K562 (cell line): ENCODE measurements at regions not wholly inside any gene's neighbourhood (a gene's known extent, or its start where the extent isn't known, plus 50 kb on each side); places are given as distances from the start of the nearest gene placed in this dataset.

ENCODE experiments used
- ATAC-seq: fragments of 200-7000 bp; cut with Tn5 transposase; 3 replicates; pipeline ENCODE4 v1.9.1; 2020; ENCODE audit warnings: moderate library complexity
- BruUV-seq: library from RNA; stranded (reverse); fragments of 400-500 nt; replicated peaks from 2 replicates; lab custom pipeline; 2021; lab: Mats Ljungman, UMichigan
- CTCF ChIA-PET: fragments of 300-600 bp; formaldehyde crosslinking; extraction: SDS; loops from one replicate; lab custom pipeline; 2021; ENCODE audit warnings: low intra/inter-chr PET ratio; lab: Yijun Ruan, JAX
- POLR2A ChIA-PET: fragments of 300-600, 350-650 bp; sonication (Branson Sonifier 250); formaldehyde crosslinking; extraction: SDS; loops from one replicate; lab custom pipeline; 2021; ENCODE audit warnings: antibody characterized with exemption, inconsistent platforms; lab: Yijun Ruan, JAX
- DNase-seq, 4 experiments: peaks; one replicate each; pipeline versions ENCODE4 v3.0.0 to v3.0.0-alpha.2; 2011 to 2018; ENCODE audit warnings: low spot score in 3 of 4, mixed read lengths in 3 of 4; ENCODE audit errors: extremely low read depth in 1 of 4
- FAIRE-seq: peaks from 2 replicates; lab custom pipeline; 2011; peaks lifted over from hg19 to GRCh38; lab: Jason Lieb, UNC
- H2AFZ ChIP-seq: 2 replicates; pipeline ENCODE4 v1.6.0; 2011; ENCODE audit warnings: low read depth, low read length, control low read depth, inconsistent platforms
- H3K27ac ChIP-seq: fragments of 200-600 bp; 3 replicates; pipeline ENCODE4 v1.8.0; 2011; ENCODE audit warnings: low read depth, mild to moderate bottlenecking, control low read depth, inconsistent platforms, low read length, moderate library complexity, mixed read lengths; ENCODE audit errors: extremely low read depth
- H3K27me3 ChIP-seq, 2 experiments: fragments of 300-600 bp in 1 of 2; 2 replicates in 1 of 2; 3 replicates in 1 of 2; pipeline versions ENCODE4 v1.6.0 to v1.8.0; 2011; ENCODE audit warnings: inconsistent platforms in 2 of 2, low read length in 2 of 2, mild to moderate bottlenecking in 1 of 2, mixed read lengths in 1 of 2, moderate library complexity in 1 of 2; ENCODE audit not compliant: control insufficient read depth in 2 of 2, insufficient read depth in 2 of 2
- H3K36me3 ChIP-seq: fragments of 300-600 bp; 3 replicates; pipeline ENCODE4 v1.8.0; 2011; ENCODE audit warnings: mild to moderate bottlenecking, low read length, inconsistent platforms; ENCODE audit not compliant: control insufficient read depth, insufficient read depth
- H3K4me1 ChIP-seq, 2 experiments: fragments of 200-600 bp in 1 of 2; replicated peaks in 1 of 2; 2 replicates in 1 of 2; 3 replicates in 1 of 2; pipeline versions ENCODE4 v1.5.1 to v1.8.0; 2011; ENCODE audit warnings: inconsistent platforms in 2 of 2, low read length in 2 of 2, mild to moderate bottlenecking in 1 of 2, mixed read lengths in 1 of 2, moderate library complexity in 1 of 2; ENCODE audit not compliant: control insufficient read depth in 2 of 2, insufficient read depth in 2 of 2
- H3K4me2 ChIP-seq: 2 replicates; pipeline ENCODE4 v1.6.1; 2011; ENCODE audit warnings: low read length, control low read depth, inconsistent platforms, mixed read lengths; ENCODE audit not compliant: insufficient read depth
- H3K4me3 ChIP-seq: fragments of 200-600 bp; sonication (generic), shearing (Covaris generic); 2 replicates; pipeline ENCODE4 v1.5.1; 2016; ENCODE audit warnings: control low read depth, inconsistent platforms
- H3K79me2 ChIP-seq: fragments of 200-600 bp; 3 replicates; pipeline ENCODE4 v1.8.0; 2011; ENCODE audit warnings: low read length, inconsistent platforms; ENCODE audit not compliant: control insufficient read depth, insufficient read depth
- H3K9ac ChIP-seq, 2 experiments: 2 replicates each; pipeline versions ENCODE4 v1.6.0 to v1.6.1; 2011; ENCODE audit warnings: low read depth in 2 of 2, low read length in 2 of 2, control low read depth in 1 of 2, inconsistent platforms in 1 of 2, mild to moderate bottlenecking in 1 of 2, mixed read lengths in 1 of 2; ENCODE audit not compliant: insufficient read depth in 1 of 2
- H3K9me1 ChIP-seq: one replicate; pipeline ENCODE4 v1.6.0; 2011; ENCODE audit warnings: inconsistent platforms, mild to moderate bottlenecking, low read length, moderate library complexity; ENCODE audit not compliant: control insufficient read depth, insufficient read depth
- H3K9me3 ChIP-seq: replicated peaks from 2 replicates; pipeline ENCODE4 v1.5.1; 2011; ENCODE audit warnings: low read depth, low read length, inconsistent platforms; ENCODE audit not compliant: control insufficient read depth, insufficient read depth
- H4K20me1 ChIP-seq: replicated peaks from 2 replicates; pipeline ENCODE4 v1.6.1; 2011; ENCODE audit warnings: low read length, inconsistent platforms, mixed read lengths; ENCODE audit not compliant: control insufficient read depth, insufficient read depth
- CBX3 ChIP-seq, 2 experiments: IDR thresholded peaks; 1 replicate in 1 of 2; 2 replicates in 1 of 2; pipeline ENCODE4 v1.6.1; 2012; ENCODE audit warnings: inconsistent platforms in 2 of 2, low read length in 2 of 2, borderline replicate concordance in 1 of 2, control low read depth in 1 of 2
- DACH1 ChIP-seq: fragments of 450-650 bp; IDR thresholded peaks from 2 replicates; pipeline ENCODE4 v1.6.1; 2018; ENCODE audit not compliant: partially characterized antibody
- ELF4 ChIP-seq: fragments of 450-650 bp; formaldehyde crosslinking; IDR thresholded peaks from 2 replicates; pipeline ENCODE4 v1.4.0; 2022; ENCODE audit warnings: missing genetic modification characterization
- FUS ChIP-seq: fragments of 200-400 bp; formaldehyde crosslinking; optimal IDR thresholded peaks from 2 replicates; pipeline ENCODE3; 2017; ENCODE audit warnings: low read depth, low read length
- JUN ChIP-seq, 2 experiments: sonication (generic) in 1 of 2; formaldehyde crosslinking in 1 of 2; IDR thresholded peaks; 2 replicates each; pipeline versions ENCODE4 v1.6.1 to v1.8.0; 2012 to 2022; ENCODE audit warnings: borderline replicate concordance in 2 of 2, mild to moderate bottlenecking in 2 of 2, improper control_type of control experiment in 1 of 2, low read depth in 1 of 2, low read length in 1 of 2, missing genetic modification reagents in 1 of 2
- MYNN ChIP-seq, 2 experiments: sonication (generic); formaldehyde crosslinking in 1 of 2; IDR thresholded peaks; 2 replicates each; pipeline versions ENCODE4 v1.5.0 to v1.6.1; 2016 to 2020; ENCODE audit warnings: antibody characterized with exemption in 1 of 2, missing genetic modification reagents in 1 of 2
- NCOA2 ChIP-seq, 2 experiments: fragments of 450-650 bp; IDR thresholded peaks; 2 replicates each; pipeline ENCODE4 v1.6.1; 2018; ENCODE audit warnings: mild to moderate bottlenecking in 2 of 2, moderate library complexity in 1 of 2; ENCODE audit not compliant: partially characterized antibody in 2 of 2
- SAP30 ChIP-seq: fragments of 200-600 bp; sonication (generic); IDR thresholded peaks from 2 replicates; pipeline ENCODE4 v1.6.1; 2012; ENCODE audit warnings: borderline replicate concordance, low read depth, mild to moderate bottlenecking, moderate library complexity, low read length, control low read depth, inconsistent platforms; ENCODE audit not compliant: insufficient read depth, poor library complexity, severe bottlenecking
- TFAM ChIP-seq: fragments of 250-450 bp; sonication (Bioruptor Pico); conservative IDR thresholded peaks from 2 replicates; pipeline ENCODE4 v1.5.0; 2021; ENCODE audit warnings: mild to moderate bottlenecking, moderate library complexity
- XRCC3 ChIP-seq: fragments of 450-650 bp; IDR thresholded peaks from 2 replicates; pipeline ENCODE4 v1.6.1; 2017; ENCODE audit warnings: mild to moderate bottlenecking, moderate library complexity
- WGBS: fragments of 100-300 bp; shearing (Covaris generic); methylation state at CpG from one replicate; pipeline ENCODE4 v1.1.6; 2016; ENCODE audit warnings: low coverage, mixed read lengths; ENCODE audit not compliant: insufficient coverage; ENCODE audit errors: missing lambda C conversion rate; 5-methylcytosine and 5-hydroxymethylcytosine counted together
- in situ Hi-C: fragments of 300-500 bp; cut with MboI; formaldehyde crosslinking; loops from 4 replicates; pipeline ENCODE4 v1.15.0; 2018; ENCODE audit warnings: inconsistent platforms, mixed read lengths
- intact Hi-C: fragments of 100-400 bp; cut with micrococcal nuclease; formaldehyde crosslinking; loops from 2 replicates; pipeline ENCODE4 v1.14.2; 2022
- TF ChIP-seq, protein P1 (sequence below): IDR thresholded peaks from 2 replicates; pipeline ENCODE4 v1.6.1; 2011; ENCODE audit warnings: borderline replicate concordance, low read depth, mild to moderate bottlenecking, moderate library complexity, low read length; ENCODE audit not compliant: insufficient read depth, poor library complexity, severe bottlenecking

DNA sequence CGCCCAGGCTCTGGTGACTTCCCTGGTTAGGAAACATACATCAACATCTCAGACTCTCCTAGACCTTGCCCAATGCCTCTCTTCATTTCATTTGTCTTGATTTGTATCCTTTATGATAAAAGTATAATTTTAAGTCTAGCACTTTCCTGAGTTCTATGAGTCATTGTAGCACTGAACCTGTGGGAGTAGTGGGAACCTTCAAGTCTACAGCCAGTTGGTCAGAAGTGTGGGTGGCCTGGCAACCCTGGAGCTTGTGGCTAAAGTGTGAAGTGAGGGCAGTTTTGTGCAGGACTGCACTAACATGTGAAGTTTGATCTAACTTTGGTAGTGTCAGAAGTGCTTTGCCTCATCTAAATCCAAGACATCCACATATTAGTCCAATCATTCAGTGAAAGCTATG, 259.3 kb upstream of the IGFBP7 start (continued):
- no peak for TF ChIP-seq DACH1
- no peak for TF ChIP-seq NCOA2 (IDR thresholded peaks at IDR 0.05; ENCODE audit: partially characterized antibody in 2 of 2)
- TF ChIP-seq CBX3 (IDR thresholded peaks at IDR 0.05; ENCODE audit: borderline replicate concordance in 1 of 2, low read length in 2 of 2) = no peak
- TF ChIP-seq FUS = no peak
- TF ChIP-seq JUN (IDR thresholded peaks at IDR 0.05; ENCODE audit: borderline replicate concordance, low read depth, low read length) = no peak
- no peak for TF ChIP-seq JUN (CRISPR knock-in tag; IDR thresholded peaks at IDR 0.05; ENCODE audit: borderline replicate concordance)
- TF ChIP-seq TFAM (CRISPR knock-in tag) = no peak
- TF ChIP-seq, protein P1, sequence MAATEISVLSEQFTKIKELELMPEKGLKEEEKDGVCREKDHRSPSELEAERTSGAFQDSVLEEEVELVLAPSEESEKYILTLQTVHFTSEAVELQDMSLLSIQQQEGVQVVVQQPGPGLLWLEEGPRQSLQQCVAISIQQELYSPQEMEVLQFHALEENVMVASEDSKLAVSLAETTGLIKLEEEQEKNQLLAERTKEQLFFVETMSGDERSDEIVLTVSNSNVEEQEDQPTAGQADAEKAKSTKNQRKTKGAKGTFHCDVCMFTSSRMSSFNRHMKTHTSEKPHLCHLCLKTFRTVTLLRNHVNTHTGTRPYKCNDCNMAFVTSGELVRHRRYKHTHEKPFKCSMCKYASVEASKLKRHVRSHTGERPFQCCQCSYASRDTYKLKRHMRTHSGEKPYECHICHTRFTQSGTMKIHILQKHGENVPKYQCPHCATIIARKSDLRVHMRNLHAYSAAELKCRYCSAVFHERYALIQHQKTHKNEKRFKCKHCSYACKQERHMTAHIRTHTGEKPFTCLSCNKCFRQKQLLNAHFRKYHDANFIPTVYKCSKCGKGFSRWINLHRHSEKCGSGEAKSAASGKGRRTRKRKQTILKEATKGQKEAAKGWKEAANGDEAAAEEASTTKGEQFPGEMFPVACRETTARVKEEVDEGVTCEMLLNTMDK = no peak
- TF ChIP-seq MYNN (IDR thresholded peaks at IDR 0.05) = no peak
- no peak for TF ChIP-seq MYNN (CRISPR knock-in tag; IDR thresholded peaks at IDR 0.05)
- no peak for TF ChIP-seq XRCC3

DNA sequence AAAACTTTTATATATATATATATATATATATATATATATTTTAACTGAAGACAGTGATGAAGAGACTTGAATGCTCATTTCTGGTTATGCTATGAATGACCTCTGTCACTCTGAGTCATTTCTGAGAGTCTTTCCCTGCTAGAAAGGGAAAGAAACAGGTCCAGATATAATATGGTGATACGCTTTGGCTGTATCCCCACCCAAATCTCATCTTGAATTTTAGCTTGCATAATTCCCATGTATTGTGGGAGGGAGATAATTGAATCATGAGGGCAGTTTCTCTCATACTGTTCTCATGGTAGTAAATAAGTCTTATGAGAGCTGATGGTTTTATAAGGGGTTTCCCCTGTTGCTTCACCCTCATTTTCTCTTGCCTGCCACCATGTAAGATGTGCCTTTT, 254.1 kb upstream of the IGFBP7 start:
- Histone ChIP-seq H3K9ac (no peak overlapping the region), H3K27me3 (no peaks in the 10 kb centered on the region), H3K9me1 (no peaks in the 10 kb centered on the region), H3K27ac (no peak overlapping the region), H3K4me2 (no peak overlapping the region), H3K79me2 (no peaks in the 10 kb centered on the region), H3K9me3 (no peaks in the 10 kb centered on the region), H2AFZ (no peak overlapping the region), H3K4me3 (no peak overlapping the region), H3K4me1 (no peaks in the 10 kb centered on the region), H4K20me1 (no peaks in the 10 kb centered on the region), H3K36me3 (no peaks in the 10 kb centered on the region)
- intact Hi-C loops (no loop called here), in situ Hi-C loops (no loop called here)
- FAIRE-seq (no peak), ATAC-seq (no peak), DNase-seq (no peak)
- WGBS = 0% methylated on average over 1 of the region's 1 CpG
- no peak for TF ChIP-seq ELF4 (CRISPR knock-in tag)
- no peak for TF ChIP-seq SAP30
- no TSS peak for BruUV-seq
- CTCF ChIA-PET = no interaction called here
- POLR2A ChIA-PET = no interaction called here
